Motor neuron (in vitro differentiated cells): ENCODE measurements at regions not wholly inside any gene's neighbourhood (a gene's known extent, or its start where the extent isn't known, plus 50 kb on each side); places are given as distances from the start of the nearest gene placed in this dataset.
A peak's percentile ranks its signal among the peaks of the same experiment; 100 is the strongest.

ENCODE experiments used
- ATAC-seq, 8 experiments: fragments of 200-7000 bp; cut with Tn5 transposase; replicated peaks in 6 of 8; 2 replicates each; pipeline ENCODE4 v1.8.0; 2021; ENCODE audit warnings: mild to moderate bottlenecking in 8 of 8, moderate library complexity in 8 of 8
- H3K27ac ChIP-seq, 2 donors: fragments of 250-450 bp; sonication (Bioruptor Pico); 2 replicates each; pipeline ENCODE4 v1.9.0; 2021; ENCODE audit warnings: antibody characterized with exemption in 2 of 2, mild to moderate bottlenecking in 2 of 2, moderate library complexity in 1 of 2
- H3K4me1 ChIP-seq, 2 donors: fragments of 250-450 bp; sonication (Bioruptor Pico); replicated peaks in 1 of 2; 2 replicates each; pipeline ENCODE4 v1.6.1; 2021; ENCODE audit warnings: antibody characterized with exemption in 2 of 2, mild to moderate bottlenecking in 2 of 2, moderate library complexity in 1 of 2
- H3K4me3 ChIP-seq, 5 donors: fragments of 250-450 bp; sonication (Bioruptor Pico); 2 replicates each; pipeline ENCODE4 v1.9.0; 2021; ENCODE audit warnings: antibody characterized with exemption in 5 of 5, mild to moderate bottlenecking in 5 of 5, moderate library complexity in 4 of 5
- WGBS, 10 experiments: fragments of 450-650 bp; shearing (Covaris generic); methylation state at CpG; one replicate each; pipeline ENCODE4 v1.0.0; 2022; 5-methylcytosine and 5-hydroxymethylcytosine counted together
- in situ Hi-C, 9 experiments: fragments of 400-800 bp; cut with MboI; loops; one replicate each; pipeline ENCODE4 v1.15.0; 2021; ENCODE audit warnings: low sequenced_read_pairs in 9 of 9, low pct_unique_long_range_greater_than_20kb in 2 of 9; ENCODE audit not compliant: unreplicated experiment in 9 of 9

DNA sequence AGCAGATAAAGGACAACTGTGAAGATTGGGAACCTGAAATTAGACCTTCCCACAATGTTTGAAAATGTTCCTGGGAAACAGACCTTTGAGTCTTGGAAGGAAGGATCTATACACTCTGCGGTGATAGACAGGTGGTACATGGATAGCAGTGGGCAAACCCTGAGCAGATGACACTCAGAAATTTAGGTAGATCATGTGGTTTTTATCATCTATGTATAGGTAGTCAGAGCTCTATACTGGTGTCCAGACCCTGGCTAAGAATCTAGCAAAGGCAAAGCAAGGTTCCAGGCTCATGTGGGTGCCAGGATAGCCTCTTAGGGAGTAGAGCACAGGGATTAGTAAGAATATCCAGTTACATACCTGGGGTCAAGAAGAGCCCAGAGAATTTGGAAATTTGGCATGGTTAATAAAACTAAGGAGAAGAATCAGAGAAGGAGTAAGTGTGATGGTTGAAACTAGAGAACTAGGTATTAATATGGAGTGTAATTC is 331.2 kb upstream of the FBXO33 start:
- no peak overlapping the region for H3K27ac ChIP-seq
- H3K4me1 ChIP-seq, result no peaks in the 10 kb centered on the region
- no peak for ATAC-seq
- 17 to 100% (median 100%) methylated on average over 1 of the region's 1 CpG; no CpG with 5 or more reads in 7 of the 10 experiments for WGBS, 10 experiments
- H3K4me3 ChIP-seq, result no peak overlapping the region
- in situ Hi-C loops, result no loop called here

DNA sequence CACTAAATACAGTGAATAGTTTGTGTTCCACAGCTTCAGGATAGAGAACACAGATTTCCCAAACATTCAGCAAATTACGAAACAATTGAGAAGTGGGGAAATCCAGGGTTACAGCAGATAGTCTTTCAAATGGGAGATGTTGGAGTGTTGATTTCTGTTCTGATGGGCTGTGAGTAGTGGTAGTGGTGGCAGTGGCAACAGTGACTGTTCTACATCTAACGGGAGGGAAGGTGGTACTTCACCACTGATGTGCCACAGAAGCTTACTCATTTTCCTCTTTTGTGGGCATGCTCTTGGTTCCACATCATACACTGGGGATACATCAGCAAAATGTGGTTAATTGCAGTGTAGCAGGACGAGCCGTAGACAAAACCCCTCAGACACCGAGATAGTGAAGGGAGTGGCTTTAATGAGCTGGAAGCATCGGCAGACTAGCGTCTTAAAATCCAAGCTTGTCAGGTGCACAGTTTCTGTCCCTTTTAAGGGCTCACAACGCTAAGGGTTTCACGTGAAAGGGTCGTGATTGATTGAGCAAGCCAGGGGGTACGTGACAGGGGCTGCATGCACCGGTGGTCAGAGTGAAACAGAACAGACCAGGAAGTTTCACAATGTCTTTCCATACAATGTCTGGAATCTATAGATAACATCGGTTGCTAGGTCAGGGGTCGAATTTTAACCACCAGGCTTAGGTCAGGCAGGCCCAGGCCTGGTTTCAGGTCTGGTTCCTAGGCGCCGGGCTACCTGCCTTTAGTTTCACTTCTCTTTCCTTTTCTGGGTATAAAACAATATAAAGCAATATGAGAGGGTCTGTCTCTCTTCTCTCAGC is 330.6 kb upstream of the FBXO33 start:
- 11 to 100% (median 81%) methylated on average over 1 to 7 of the region's 16 CpGs; no CpG with 5 or more reads in 1 of the 10 experiments for WGBS, 10 experiments
- no peak for ATAC-seq
- in situ Hi-C loops, result no loop called here
- no peak overlapping the region for H3K27ac ChIP-seq
- H3K4me1 ChIP-seq, result no peaks in the 10 kb centered on the region
- no peak overlapping the region for H3K4me3 ChIP-seq

DNA sequence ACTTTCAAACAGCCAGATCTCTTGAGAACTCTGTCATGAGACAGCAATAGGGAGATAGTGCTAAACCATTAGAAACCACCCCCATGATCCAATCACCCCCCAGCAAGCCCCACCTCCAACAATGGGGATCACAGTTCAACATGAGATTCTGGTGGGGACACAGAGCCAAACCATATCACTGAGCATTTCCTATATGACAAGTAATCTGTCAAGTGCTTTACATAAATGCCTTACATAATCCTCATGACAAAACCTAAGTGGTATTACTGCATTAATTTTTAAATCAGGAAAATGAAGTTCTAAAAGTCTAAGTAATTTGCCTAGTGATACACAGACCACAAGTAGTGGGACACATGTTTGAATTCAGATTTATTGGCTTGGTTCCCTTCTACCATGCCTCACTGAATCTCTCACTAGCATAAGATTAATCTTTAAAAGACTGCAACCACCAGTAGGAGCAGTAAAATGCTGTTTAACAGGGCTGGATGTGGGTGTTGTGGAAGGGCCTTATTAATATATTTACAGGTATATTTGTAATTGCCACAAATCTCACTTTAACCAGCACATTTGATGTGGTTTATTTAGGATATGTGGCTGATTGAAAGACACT is 323.1 kb upstream of the FBXO33 start:
- H3K4me1 ChIP-seq, result peaks cover 0 to 8% of the 10 kb centered on the region in 2 donors
- ATAC-seq, result no peak
- in situ Hi-C loops, result no loop called here
- H3K4me3 ChIP-seq, result no peak overlapping the region
- no peak overlapping the region for H3K27ac ChIP-seq

DNA sequence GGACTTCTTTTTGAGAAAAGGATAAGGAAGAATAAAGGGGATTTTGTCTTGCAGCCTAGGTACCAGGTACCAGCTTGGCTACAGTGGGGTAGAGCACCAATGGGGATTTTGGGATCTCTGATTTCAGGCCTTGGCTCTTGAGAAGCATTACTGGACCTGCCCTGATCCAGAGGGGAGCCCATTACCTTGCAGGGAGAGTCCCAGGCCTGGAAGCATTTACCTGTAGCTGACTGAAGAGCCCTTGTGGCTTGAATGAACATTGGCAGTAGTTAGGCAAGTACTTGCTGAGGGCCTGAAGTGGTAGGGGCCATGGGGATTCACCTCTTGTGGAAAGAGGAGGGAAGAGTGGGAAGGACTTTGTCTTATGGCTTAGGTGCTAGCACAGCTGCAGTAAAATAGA is 308.2 kb upstream of the FBXO33 start:
- no peak for ATAC-seq
- H3K27ac ChIP-seq, result no peak overlapping the region
- in situ Hi-C loops, result no loop called here
- no peaks in the 10 kb centered on the region for H3K4me1 ChIP-seq
- H3K4me3 ChIP-seq, result no peak overlapping the region

DNA sequence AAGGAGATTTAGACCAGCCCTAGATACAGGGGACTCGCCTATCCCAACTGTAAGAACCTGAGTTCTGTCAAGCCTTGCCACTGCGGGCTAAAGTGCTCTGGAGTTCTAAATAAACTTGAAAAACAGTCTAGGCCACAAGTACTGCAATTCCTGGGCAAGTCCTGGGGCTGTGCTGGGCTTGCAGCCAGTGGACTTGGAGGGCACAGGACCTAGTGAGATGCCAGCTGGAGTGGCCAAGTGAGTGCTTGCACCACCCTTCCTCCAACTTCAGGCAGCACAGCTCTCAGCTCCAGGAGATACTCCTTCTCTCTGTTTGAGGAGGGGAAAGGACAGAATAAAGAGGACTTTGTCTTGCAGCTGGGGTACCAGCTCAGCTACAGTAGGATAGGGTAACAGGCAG is 307.6 kb upstream of the FBXO33 start:
- ATAC-seq, result no peak
- in situ Hi-C loops, result no loop called here

DNA sequence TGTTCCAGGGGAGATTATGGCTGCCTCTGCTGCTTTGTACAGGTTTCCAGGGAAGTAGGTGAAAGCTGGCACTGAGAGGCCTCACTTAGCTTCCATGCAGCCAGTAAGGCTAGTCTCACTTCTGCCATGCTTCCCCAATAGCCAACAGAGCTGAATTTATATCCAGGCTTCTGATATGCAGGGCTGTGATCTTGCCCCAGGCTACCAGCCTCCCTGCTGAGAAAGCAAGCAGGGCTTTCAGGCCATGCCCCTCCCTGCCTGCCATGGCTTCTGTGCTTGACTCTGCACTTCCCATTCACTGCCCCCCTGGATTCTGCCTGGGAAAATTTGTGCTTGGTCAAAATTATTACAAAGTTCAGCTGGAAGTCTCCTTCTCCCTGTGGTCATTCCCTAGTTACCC is 302.1 kb upstream of the FBXO33 start:
- Histone ChIP-seq H3K4me1 (no peaks in the 10 kb centered on the region), H3K4me3 (no peak overlapping the region), H3K27ac (no peak overlapping the region)
- peak in 3 of 8 experiments; percentile 20 to 79 (median 37) for ATAC-seq
- in situ Hi-C loops, result no loop called here

More for the DNA sequence above, 307.6 kb upstream of the FBXO33 start:
- no peak overlapping the region for H3K27ac ChIP-seq
- 6 to 100% (median 80%) methylated on average over 1 to 2 of the region's 2 CpGs; no CpG with 5 or more reads in 4 of the 10 experiments for WGBS, 10 experiments
- H3K4me1 ChIP-seq, result no peaks in the 10 kb centered on the region
- no peak overlapping the region for H3K4me3 ChIP-seq

DNA sequence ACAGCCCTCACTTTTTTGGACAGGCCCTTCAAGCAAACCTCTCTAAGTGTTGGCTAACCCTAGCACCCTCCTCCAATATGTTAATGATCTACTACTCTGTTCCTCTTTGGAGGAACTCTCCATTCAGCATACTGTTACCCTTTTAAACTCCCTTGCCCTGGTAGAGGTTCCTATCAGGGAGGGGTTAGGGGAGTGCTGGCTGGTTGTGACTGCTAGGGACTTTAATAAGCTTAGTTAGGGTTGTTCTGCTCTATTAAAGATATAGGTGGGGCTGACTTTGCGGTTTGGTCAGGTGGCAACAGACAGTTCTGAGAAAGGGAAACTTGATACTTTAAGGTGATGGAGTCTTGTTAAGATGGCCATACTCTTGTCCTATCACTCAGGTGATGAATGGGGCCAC is 301.5 kb upstream of the FBXO33 start:
- Histone ChIP-seq H3K4me1 (no peaks in the 10 kb centered on the region), H3K4me3 (no peak overlapping the region), H3K27ac (no peak overlapping the region)
- WGBS, 10 experiments, result 0 to 100% (median 100%) methylated on average over 1 of the region's 1 CpG; no CpG with 5 or more reads in 5 of the 10 experiments
- peak in 1 of 8 experiments; percentile 17 for ATAC-seq
- in situ Hi-C loops, result no loop called here

DNA sequence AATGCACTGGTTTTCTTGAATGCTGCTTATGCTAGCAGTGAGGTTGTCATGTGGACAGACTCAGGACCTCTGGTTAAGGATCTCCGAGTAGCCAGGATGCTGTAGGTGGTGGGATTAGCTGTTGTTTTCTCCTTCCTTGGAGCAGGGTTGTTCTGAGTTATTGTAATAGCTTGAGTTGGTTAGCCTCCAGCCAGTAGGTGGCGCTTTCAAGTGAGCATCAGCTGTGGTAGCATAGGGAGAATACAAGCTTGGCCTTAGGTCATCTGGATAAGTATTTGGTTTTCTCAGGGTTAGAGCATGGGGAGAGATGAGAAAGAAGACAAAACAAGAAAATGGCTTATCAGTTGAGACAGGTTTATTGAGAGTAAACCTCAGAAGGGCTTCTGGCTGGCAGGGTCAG is 299.7 kb upstream of the FBXO33 start:
- ATAC-seq, result no peak
- Histone ChIP-seq H3K4me3 (no peak overlapping the region), H3K27ac (no peak overlapping the region), H3K4me1 (no peaks in the 10 kb centered on the region)
- in situ Hi-C loops, result no loop called here
- WGBS, 10 experiments, result 0 to 94% (median 78%) methylated on average over 1 to 2 of the region's 2 CpGs; no CpG with 5 or more reads in 3 of the 10 experiments

DNA sequence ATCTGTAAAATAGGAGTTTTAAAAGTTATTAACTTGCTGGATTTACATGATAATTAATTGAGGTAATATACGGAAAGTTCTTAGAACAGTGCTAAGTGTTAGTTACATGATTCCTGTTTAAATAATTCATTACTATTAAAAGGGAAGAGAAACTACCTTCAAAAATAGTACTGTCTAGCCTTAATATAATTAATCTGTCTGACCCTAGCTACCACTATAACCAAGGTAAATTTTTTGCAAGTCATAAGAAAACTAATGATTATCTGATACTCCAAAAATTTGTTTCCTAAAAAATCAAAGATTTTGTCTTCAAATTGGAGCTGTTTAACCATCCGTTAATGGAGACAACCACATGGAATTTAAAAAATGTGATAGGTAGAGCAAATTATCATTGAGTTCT is 294.3 kb upstream of the FBXO33 start:
- in situ Hi-C loops, result no loop called here
- WGBS, 10 experiments, result 23 to 100% (median 73%) methylated on average over 1 to 2 of the region's 2 CpGs
- no peak for ATAC-seq
- no peak overlapping the region for H3K4me3 ChIP-seq
- no peak overlapping the region for H3K27ac ChIP-seq
- H3K4me1 ChIP-seq, result no peaks in the 10 kb centered on the region

DNA sequence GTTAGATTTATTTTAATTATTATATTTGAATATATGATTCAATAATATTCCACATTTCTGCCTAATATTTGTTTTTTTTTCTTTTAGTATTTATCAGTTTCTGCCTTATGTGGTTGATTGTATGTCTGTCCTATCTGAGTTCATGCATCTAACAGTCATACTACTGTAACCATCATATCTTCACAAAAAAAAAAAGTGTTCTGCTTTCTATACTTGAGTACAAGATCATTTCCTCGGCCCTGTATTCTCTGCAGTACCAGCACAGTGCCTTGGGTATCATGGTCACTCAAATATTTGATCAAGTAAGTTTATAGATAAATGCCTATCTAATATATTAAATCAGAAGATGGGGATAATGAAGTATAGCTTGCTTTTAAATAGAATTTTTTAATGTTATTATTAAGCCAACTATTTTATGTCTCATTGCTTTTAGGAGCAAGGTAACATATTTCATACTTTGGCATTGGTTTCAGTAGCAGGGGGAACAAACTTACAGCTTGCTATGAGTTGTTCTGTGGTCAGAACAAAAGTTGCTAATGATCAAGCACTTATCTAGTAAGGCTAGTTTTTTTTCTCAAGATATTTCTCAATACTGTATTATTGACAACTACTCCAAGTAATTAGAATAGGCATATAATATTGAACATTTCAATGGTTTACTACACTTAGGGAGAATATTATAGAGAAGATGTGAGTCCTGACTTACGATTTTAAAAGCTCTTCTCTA is 290.5 kb upstream of the FBXO33 start:
- Histone ChIP-seq H3K27ac (no peak overlapping the region), H3K4me3 (no peak overlapping the region), H3K4me1 (no peaks in the 10 kb centered on the region)
- WGBS, 10 experiments, result 0 to 90% (median 53%) methylated on average over 1 to 2 of the region's 2 CpGs; no CpG with 5 or more reads in 2 of the 10 experiments
- in situ Hi-C loops, result no loop called here
- no peak for ATAC-seq

DNA sequence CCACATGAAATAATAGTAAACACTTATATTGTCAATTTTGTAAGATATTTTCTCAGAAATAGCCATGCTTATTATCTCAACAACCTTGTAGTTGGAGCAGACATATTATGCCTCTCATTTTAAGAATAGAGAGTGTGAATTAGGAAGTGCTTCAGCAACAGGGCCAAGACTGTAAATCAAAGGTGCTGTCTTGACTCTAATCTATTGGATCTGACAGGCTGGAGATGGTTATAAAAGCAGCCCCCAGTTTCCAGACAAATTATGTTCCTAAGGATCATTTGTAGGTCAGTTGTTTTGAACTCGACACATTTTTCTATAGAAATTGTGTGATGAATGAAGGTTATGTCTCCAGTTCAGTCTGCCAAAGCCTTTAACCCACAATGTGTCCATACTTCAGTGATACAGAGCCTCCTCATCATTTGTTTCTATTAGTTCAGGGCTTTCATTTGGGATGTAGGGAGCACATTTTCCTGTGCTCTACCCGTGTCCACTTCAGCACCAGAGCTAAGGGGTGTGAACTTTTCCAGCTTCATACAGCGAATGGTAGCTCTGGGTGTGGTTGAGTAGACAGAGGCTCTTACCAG is 284.8 kb upstream of the FBXO33 start:
- Histone ChIP-seq H3K4me1 (peaks cover 4 to 13% of the 10 kb centered on the region in 2 donors), H3K4me3 (no peak overlapping the region), H3K27ac (no peak overlapping the region)
- 0 to 66% (median 56%) methylated on average over 1 to 3 of the region's 3 CpGs; no CpG with 5 or more reads in 3 of the 10 experiments for WGBS, 10 experiments
- ATAC-seq, result peak in 5 of 8 experiments; percentile 60 to 96 (median 91)
- in situ Hi-C loops, result no loop called here

DNA sequence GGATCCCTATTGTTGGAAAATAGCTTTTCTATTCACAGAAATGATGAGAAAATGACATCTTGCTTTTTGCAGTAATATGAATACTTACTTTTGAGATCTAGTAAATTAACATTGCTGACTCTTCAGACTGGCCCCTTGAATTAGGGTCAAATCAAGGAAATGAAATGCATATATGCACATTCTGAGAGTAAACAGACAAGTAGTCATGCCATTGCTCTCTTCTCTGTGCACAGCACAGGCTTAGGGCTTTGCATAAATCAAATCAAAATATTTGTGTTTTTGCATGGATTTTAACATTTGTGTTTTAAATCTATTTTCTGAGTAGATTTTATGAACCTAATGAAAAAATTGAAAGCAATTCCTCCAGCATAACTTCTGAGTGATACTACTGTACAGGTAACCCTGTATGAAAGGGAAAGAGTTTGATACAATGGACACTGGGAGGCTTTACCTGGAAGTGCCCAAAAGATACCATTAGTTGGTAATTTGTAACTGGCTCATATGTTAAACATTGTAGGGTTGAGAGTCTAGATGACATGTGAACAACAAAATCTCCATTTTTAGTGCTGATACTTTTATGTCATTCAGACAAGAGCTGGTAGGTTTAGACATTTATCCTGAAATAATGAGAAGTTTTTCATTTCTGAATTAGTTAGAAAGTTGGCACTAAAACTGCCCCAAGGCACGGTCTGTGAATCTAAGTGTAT is 280.2 kb upstream of the FBXO33 start:
- in situ Hi-C loops, result no loop called here
- peak in 3 of 8 experiments; percentile 95 to 97 (median 97) for ATAC-seq
- WGBS, 10 experiments, result 0 to 90% (median 78%) methylated on average over 1 of the region's 1 CpG; no CpG with 5 or more reads in 1 of the 10 experiments

More for the DNA sequence above, 280.2 kb upstream of the FBXO33 start:
- no peak overlapping the region for H3K27ac ChIP-seq
- peaks cover 2 to 11% of the 10 kb centered on the region in 2 donors for H3K4me1 ChIP-seq
- H3K4me3 ChIP-seq, result no peak overlapping the region
